HCT116 (cell line): ENCODE measurements at regions not wholly inside any gene's neighbourhood (a gene's known extent, or its start where the extent isn't known, plus 50 kb on each side); places are given as distances from the start of the nearest gene placed in this dataset.

Experiments
- ATAC-seq: fragments of 200-7000 bp; cut with Tn5 transposase; 2 replicates; pipeline ENCODE4 v1.9.1; 2020; ENCODE audit warnings: mild to moderate bottlenecking, moderate library complexity
- BruUV-seq: library from RNA; stranded (reverse); fragments of 400-500 nt; replicated peaks from 2 replicates; lab custom pipeline; 2021; lab: Mats Ljungman, UMichigan
- CTCF ChIA-PET: fragments of 300-600 bp; sonication (Branson Sonifier 250); formaldehyde crosslinking; loops from one replicate; lab custom pipeline; 2021; ENCODE audit warnings: antibody characterized with exemption; lab: Charles Lee
- POLR2A ChIA-PET: fragments of 300-600, 350-600 bp; sonication (Branson Sonifier 250); formaldehyde crosslinking; loops from one replicate; lab custom pipeline; 2021; ENCODE audit warnings: antibody characterized with exemption; lab: Charles Lee
- RAD21 ChIA-PET, 2 experiments: fragments of 300-600 bp; sonication (Branson Sonifier 250); formaldehyde crosslinking; loops; one replicate each; lab custom pipeline; 2023; ENCODE audit warnings: low total read pairs in 2 of 2; ENCODE audit not compliant: uncharacterized antibody in 2 of 2, unreplicated experiment in 2 of 2, low non-redundant PET in 1 of 2; lab: Charles Lee
- DNase-seq: peaks from one replicate; pipeline ENCODE4 v3.0.0-alpha.2; 2010; ENCODE audit warnings: low read depth, low spot score
- H2AFZ ChIP-seq: fragments of 200-600 bp; shearing (Covaris generic), sonication (generic); 2 replicates; pipeline ENCODE4 v1.6.1; 2017; ENCODE audit warnings: low read depth, mixed run types, mixed read lengths, antibody characterized with exemption, low read length; ENCODE audit not compliant: poor library complexity, severe bottlenecking
- H3K27ac ChIP-seq: 2 replicates; pipeline ENCODE4 v1.5.1; 2012; ENCODE audit warnings: low read depth, low read length
- H3K27me3 ChIP-seq: fragments of 200-600 bp; sonication (generic); 2 replicates; pipeline ENCODE4 v1.6.1; 2016; ENCODE audit warnings: mixed run types, low read length, mixed read lengths; ENCODE audit not compliant: insufficient read depth
- H3K36me3 ChIP-seq, 2 experiments: fragments of 200-500 bp in 1 of 2; fragments of 200-600 bp in 1 of 2; sonication (Bioruptor generic) in 1 of 2; sonication (generic) in 1 of 2; 2 replicates each; pipeline versions ENCODE4 v1.5.1 to v1.6.1; 2014 to 2016; ENCODE audit warnings: low read length in 2 of 2, inconsistent platforms in 1 of 2, mixed read lengths in 1 of 2, mixed run types in 1 of 2; ENCODE audit not compliant: insufficient read depth in 2 of 2, control insufficient read depth in 1 of 2
- H3K4me1 ChIP-seq, 2 experiments: fragments of 200-600 bp in 1 of 2; sonication (generic) in 1 of 2; 2 replicates each; pipeline versions ENCODE4 v1.5.1 to v1.6.1; 2012 to 2017; ENCODE audit warnings: low read length in 2 of 2, inconsistent platforms in 1 of 2, mild to moderate bottlenecking in 1 of 2, mixed read lengths in 1 of 2, mixed run types in 1 of 2, moderate library complexity in 1 of 2; ENCODE audit not compliant: insufficient read depth in 2 of 2, control insufficient read depth in 1 of 2
- H3K4me2 ChIP-seq: fragments of 200-600 bp; sonication (generic); 2 replicates; pipeline ENCODE4 v1.6.1; 2017; ENCODE audit warnings: mixed run types, low read length, mixed read lengths
- H3K4me3 ChIP-seq, 2 experiments: fragments of 200-600 bp in 1 of 2; sonication (generic) in 1 of 2; replicated peaks in 1 of 2; 2 replicates each; pipeline ENCODE4 v1.5.1; 2011 to 2016; ENCODE audit warnings: low read length in 2 of 2, control low read depth in 1 of 2, low read depth in 1 of 2, mild to moderate bottlenecking in 1 of 2, mixed read lengths in 1 of 2, mixed run types in 1 of 2
- H3K79me2 ChIP-seq: fragments of 200-600 bp; sonication (generic); 2 replicates; pipeline ENCODE4 v1.6.1; 2017; ENCODE audit warnings: mild to moderate bottlenecking, mixed run types, low read length, moderate library complexity, mixed read lengths; ENCODE audit not compliant: insufficient read depth
- H3K9ac ChIP-seq: fragments of 200-600 bp; sonication (generic); 2 replicates; pipeline ENCODE4 v1.6.1; 2016; ENCODE audit warnings: low read length, mixed read lengths
- H3K9me2 ChIP-seq: fragments of 200-600 bp; sonication (generic), shearing (Covaris generic); 2 replicates; pipeline ENCODE4 v1.6.1; 2017; ENCODE audit warnings: mixed run types, mild to moderate bottlenecking, moderate library complexity; ENCODE audit not compliant: insufficient read depth
- H3K9me3 ChIP-seq, 2 experiments: fragments of 200-500 bp in 1 of 2; fragments of 200-600 bp in 1 of 2; sonication (Bioruptor generic) in 1 of 2; sonication (generic) in 1 of 2; 2 replicates each; pipeline ENCODE4 v1.6.1; 2014 to 2017; ENCODE audit warnings: low read length in 2 of 2, mixed read lengths in 2 of 2, inconsistent platforms in 1 of 2, low read depth in 1 of 2, mild to moderate bottlenecking in 1 of 2, mixed run types in 1 of 2, moderate library complexity in 1 of 2; ENCODE audit not compliant: control insufficient read depth in 1 of 2, insufficient read depth in 1 of 2
- H4K20me1 ChIP-seq: fragments of 200-600 bp; sonication (generic), shearing (Covaris generic); 2 replicates; pipeline ENCODE4 v1.6.1; 2017; ENCODE audit warnings: mixed run types, mild to moderate bottlenecking, moderate library complexity; ENCODE audit not compliant: insufficient read depth
- CBX3 ChIP-seq: IDR thresholded peaks from 2 replicates; pipeline ENCODE4 v1.6.1; 2012; ENCODE audit warnings: low read depth
- CEBPB ChIP-seq: IDR thresholded peaks from 2 replicates; pipeline ENCODE4 v1.6.1; 2012; ENCODE audit warnings: low read depth
- EGR1 ChIP-seq: IDR thresholded peaks from 2 replicates; pipeline ENCODE4 v1.6.1; 2012; ENCODE audit warnings: low read depth
- POLR2A ChIP-seq: IDR thresholded peaks from 2 replicates; pipeline ENCODE4 v1.7.0; 2011; ENCODE audit warnings: borderline replicate concordance; ENCODE audit not compliant: insufficient read depth, insufficient read length; ENCODE audit errors: extremely low read depth
- RAD21 ChIP-seq: IDR thresholded peaks from 2 replicates; pipeline ENCODE4 v1.6.1; 2012; ENCODE audit warnings: low read depth, mild to moderate bottlenecking
- REST ChIP-seq: IDR thresholded peaks from 2 replicates; pipeline ENCODE4 v1.6.1; 2012; ENCODE audit warnings: low read depth
- SIN3A ChIP-seq: IDR thresholded peaks from 2 replicates; pipeline ENCODE4 v1.6.1; 2012; ENCODE audit warnings: low read depth
- SP1 ChIP-seq: IDR thresholded peaks from 2 replicates; pipeline ENCODE4 v1.6.1; 2012; ENCODE audit warnings: low read depth
- SRF ChIP-seq: IDR thresholded peaks from 2 replicates; pipeline ENCODE4 v1.6.1; 2012; ENCODE audit warnings: low read depth
- TCF7L2 ChIP-seq: IDR thresholded peaks from 2 replicates; pipeline ENCODE4 v1.7.0; 2011; ENCODE audit warnings: borderline replicate concordance, inconsistent platforms; ENCODE audit not compliant: insufficient read depth, insufficient read length; ENCODE audit errors: extremely low read depth
- YY1 ChIP-seq: IDR thresholded peaks from 2 replicates; pipeline ENCODE4 v1.6.1; 2011; ENCODE audit warnings: low read length, low read depth, moderate library complexity, mild to moderate bottlenecking; ENCODE audit not compliant: insufficient replicate concordance; ENCODE audit errors: extremely low read depth
- ZBTB33 ChIP-seq: IDR thresholded peaks from 2 replicates; pipeline ENCODE4 v1.6.1; 2011; ENCODE audit warnings: mild to moderate bottlenecking, low read length, moderate library complexity; ENCODE audit not compliant: insufficient replicate concordance; ENCODE audit errors: extremely low read depth
- ZFX ChIP-seq: fragments of 450-650 bp; IDR thresholded peaks from 2 replicates; pipeline ENCODE4 v1.6.1; 2017
- intact Hi-C: fragments of 100-400 bp; cut with micrococcal nuclease; formaldehyde crosslinking; loops from 2 replicates; pipeline ENCODE4 v1.10.0; 2022

GRCh38 chr6:141758430-141758829 is 374.3 kb upstream of the GJE1 start (continued):
- no peak for TF ChIP-seq SIN3A
- no peak for TF ChIP-seq CEBPB
- no peak for TF ChIP-seq ZFX

GRCh38 chr6:141753180-141753579 is 379.5 kb upstream of the GJE1 start:
- H3K4me2 ChIP-seq, result no peak overlapping the region
- ChIA-PET POLR2A (no interaction called here), CTCF (no interaction called here), RAD21 (no interaction called here)
- no peak for DNase-seq
- ATAC-seq, result no peak
- H3K4me1 ChIP-seq, result no peaks in the 10 kb centered on the region
- H4K20me1 ChIP-seq, result no peaks in the 10 kb centered on the region
- H3K9me3 ChIP-seq, result no peaks in the 10 kb centered on the region
- H3K36me3 ChIP-seq, result no peaks in the 10 kb centered on the region
- no peaks in the 10 kb centered on the region for H3K79me2 ChIP-seq
- H3K4me3 ChIP-seq, result no peak overlapping the region
- TF ChIP-seq ZBTB33, result no peak
- TF ChIP-seq EGR1, result no peak
- no peak for TF ChIP-seq CEBPB
- no peak for TF ChIP-seq SP1
- TF ChIP-seq YY1, result no peak
- TF ChIP-seq RAD21, result no peak
- TF ChIP-seq TCF7L2, result no peak
- no peak for TF ChIP-seq POLR2A
- no peak for TF ChIP-seq CBX3
- TF ChIP-seq REST, result no peak
- TF ChIP-seq SRF, result no peak
- H3K27ac ChIP-seq, result no peak overlapping the region
- no TSS peak for BruUV-seq
- H2AFZ ChIP-seq, result no peak overlapping the region
- H3K27me3 ChIP-seq, result no peaks in the 10 kb centered on the region
- intact Hi-C loops, result no loop called here
- no peaks in the 10 kb centered on the region for H3K9me2 ChIP-seq
- H3K9ac ChIP-seq, result no peak overlapping the region
